Cardiac fibroblast (primary cell): ENCODE measurements at regions not wholly inside any gene's neighbourhood (a gene's known extent, or its start where the extent isn't known, plus 50 kb on each side); places are given as distances from the start of the nearest gene placed in this dataset.
"Not testable (repeated sequence)": the region's sequence is repeated elsewhere in the genome, so short reads cannot be mapped to it uniquely, and the experiment has no call there.

ENCODE experiments used
- DNase-seq, 2 donors: peaks; one replicate each; pipeline versions ENCODE4 v3.0.0 to v3.0.0-alpha.2; 2010; ENCODE audit warnings: low read depth in 2 of 2
- H3K4me3 ChIP-seq, 2 donors: replicated peaks in 1 of 2; 1 replicate in 1 of 2; 2 replicates in 1 of 2; pipeline ENCODE4 v1.5.1; 2011; ENCODE audit warnings: low read depth in 2 of 2, low read length in 2 of 2, mild to moderate bottlenecking in 2 of 2, moderate library complexity in 1 of 2
- CTCF ChIP-seq: IDR thresholded peaks from one replicate; pipeline ENCODE4 v1.5.1; 2011; ENCODE audit warnings: low read depth, mild to moderate bottlenecking, low read length, inconsistent platforms

GRCh38 chr12:19916974-19917373 is 451.4 kb upstream of the PDE3A start:
- TF ChIP-seq CTCF = no peak
- H3K4me3 ChIP-seq = no peak overlapping the region
- DNase-seq = no peak

GRCh38 chr12:19921716-19922115 is 446.6 kb upstream of the PDE3A start:
- DNase-seq, H3K4me3 ChIP-seq: not testable (repeated sequence)

GRCh38 chr12:19922717-19923116 is 445.6 kb upstream of the PDE3A start:
- no peak overlapping the region for H3K4me3 ChIP-seq
- no peak for TF ChIP-seq CTCF
- peak in 1 of 2 donors; percentile 28 for DNase-seq

- no peak overlapping the region for H3K4me3 ChIP-seq
- DNase-seq = no peak
- no peak for TF ChIP-seq CTCF
These were observed 444.0 kb upstream of the PDE3A start for GRCh38 chr12:19924360-19924759.

- no peak for TF ChIP-seq CTCF
- DNase-seq = no peak
- H3K4me3 ChIP-seq = no peak overlapping the region
These were observed 442.5 kb upstream of the PDE3A start for GRCh38 chr12:19925841-19926240.

- no peak for TF ChIP-seq CTCF
- no peak for DNase-seq
These were observed 442.1 kb upstream of the PDE3A start for GRCh38 chr12:19926266-19926665.

GRCh38 chr12:19927661-19928060 is 440.7 kb upstream of the PDE3A start:
- no peak for DNase-seq
- TF ChIP-seq CTCF = no peak
- no peak overlapping the region for H3K4me3 ChIP-seq

More at GRCh38 chr12:19926266-19926665, 442.1 kb upstream of the PDE3A start:
- H3K4me3 ChIP-seq = no peak overlapping the region
